Ovary (tissue), 7 donors: ENCODE measurements at regions not wholly inside any gene's neighbourhood (a gene's known extent, or its start where the extent isn't known, plus 50 kb on each side); places are given as distances from the start of the nearest gene placed in this dataset.

Experiments used
- DNase-seq, 5 donors: peaks; one replicate each; pipeline ENCODE4 v3.0.0-alpha.2; 2019 to 2020
- H3K27ac ChIP-seq, 2 donors: fragments of 200-600 bp; one replicate each; pipeline versions ENCODE4 v1.5.1 to v1.8.0; 2019 to 2022
- H3K27me3 ChIP-seq: fragments of 200-600 bp; one replicate; pipeline ENCODE4 v1.8.0; 2022
- H3K36me3 ChIP-seq: fragments of 200-600 bp; sonication (generic); one replicate; pipeline ENCODE4 v1.5.1; 2019
- H3K4me1 ChIP-seq: one replicate; pipeline ENCODE4 v1.8.1; 2013; ENCODE audit warnings: mild to moderate bottlenecking, moderate library complexity; ENCODE audit not compliant: insufficient read depth
- H3K4me3 ChIP-seq: fragments of 200-600 bp; sonication (generic); one replicate; pipeline ENCODE4 v1.5.1; 2017
- H3K9me3 ChIP-seq, 2 donors: fragments of 200-600 bp in 1 of 2; sonication (generic) in 1 of 2; one replicate each; pipeline versions ENCODE4 v1.5.1 to v1.8.1; 2013 to 2019; ENCODE audit warnings: mild to moderate bottlenecking in 1 of 2, moderate library complexity in 1 of 2
- EP300 ChIP-seq: sonication (generic); formaldehyde crosslinking; IDR thresholded peaks from one replicate; pipeline ENCODE4 v1.6.1; 2017; ENCODE audit warnings: antibody characterized with exemption
- POLR2A ChIP-seq: fragments of 450-650 bp; IDR thresholded peaks from one replicate; pipeline ENCODE4 v1.6.1; 2017; ENCODE audit warnings: antibody characterized with exemption, mild to moderate bottlenecking, moderate library complexity
- WGBS, 3 donors: extraction: QIAGEN DNeasy Blood & Tissue Kit in 1 of 3; methylation state at CpG; one replicate each; pipeline versions ENCODE4 v1.1.5 to v1.1.7; 2013 to 2017; 5-methylcytosine and 5-hydroxymethylcytosine counted together
- intact Hi-C, 4 donors: fragments of 100-400 bp; cut with DNase I; formaldehyde crosslinking; loops; one replicate each; pipeline versions ENCODE4 v1.11.0 to v1.15.1; 2022 to 2023
- TF ChIP-seq, protein P1 (sequence below), 3 donors: fragments of 450-650 bp in 2 of 3; fragments of 200-600 bp in 1 of 3; IDR thresholded peaks; one replicate each; pipeline versions ENCODE4 v1.5.1 to v1.8.0; 2016 to 2022; ENCODE audit warnings: antibody characterized with exemption in 3 of 3, mild to moderate bottlenecking in 1 of 3
- donor health status: DM: no; HTN: no; CAD: no; lungs with moderate emphysema.
- donor health status: DM: no; HTN: no; CAD: no.
- donor health status: Bipolar disorder and iron deficiency.
- donor health status: DM: no; HTN: no; CAD: no.
- donor health status: DM: yes; HTN: yes; CAD: no.

DNA sequence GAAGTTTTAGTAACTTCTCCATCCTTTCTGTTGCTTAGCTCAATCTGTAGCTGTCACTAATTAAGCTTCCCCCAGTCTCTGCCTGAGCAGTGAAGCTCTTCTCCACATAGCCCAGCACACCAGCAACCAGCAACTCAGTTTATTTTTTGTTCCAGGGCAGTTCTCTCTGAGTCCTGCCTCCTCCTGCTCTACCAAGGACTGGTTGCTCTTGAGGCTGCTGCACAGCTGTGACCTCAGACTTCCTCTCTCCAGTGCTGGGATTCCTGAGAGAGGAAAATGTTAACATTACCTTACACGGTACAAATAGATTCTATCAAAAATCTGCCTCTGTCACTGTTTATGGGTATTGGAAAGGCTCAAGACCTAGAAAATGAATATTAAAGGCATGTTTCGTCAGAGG lies 294.7 kb downstream of the OXSM start:
- Histone ChIP-seq H3K4me1 (no peaks in the 10 kb centered on the region), H3K27ac (no peak overlapping the region), H3K4me3 (no peak overlapping the region), H3K9me3 (no peaks in the 10 kb centered on the region), H3K36me3 (no peaks in the 10 kb centered on the region), H3K27me3 (no peaks in the 10 kb centered on the region)
- TF ChIP-seq POLR2A: no peak
- TF ChIP-seq EP300: no peak
- TF ChIP-seq, protein P1, sequence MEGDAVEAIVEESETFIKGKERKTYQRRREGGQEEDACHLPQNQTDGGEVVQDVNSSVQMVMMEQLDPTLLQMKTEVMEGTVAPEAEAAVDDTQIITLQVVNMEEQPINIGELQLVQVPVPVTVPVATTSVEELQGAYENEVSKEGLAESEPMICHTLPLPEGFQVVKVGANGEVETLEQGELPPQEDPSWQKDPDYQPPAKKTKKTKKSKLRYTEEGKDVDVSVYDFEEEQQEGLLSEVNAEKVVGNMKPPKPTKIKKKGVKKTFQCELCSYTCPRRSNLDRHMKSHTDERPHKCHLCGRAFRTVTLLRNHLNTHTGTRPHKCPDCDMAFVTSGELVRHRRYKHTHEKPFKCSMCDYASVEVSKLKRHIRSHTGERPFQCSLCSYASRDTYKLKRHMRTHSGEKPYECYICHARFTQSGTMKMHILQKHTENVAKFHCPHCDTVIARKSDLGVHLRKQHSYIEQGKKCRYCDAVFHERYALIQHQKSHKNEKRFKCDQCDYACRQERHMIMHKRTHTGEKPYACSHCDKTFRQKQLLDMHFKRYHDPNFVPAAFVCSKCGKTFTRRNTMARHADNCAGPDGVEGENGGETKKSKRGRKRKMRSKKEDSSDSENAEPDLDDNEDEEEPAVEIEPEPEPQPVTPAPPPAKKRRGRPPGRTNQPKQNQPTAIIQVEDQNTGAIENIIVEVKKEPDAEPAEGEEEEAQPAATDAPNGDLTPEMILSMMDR (IDR thresholded peaks at IDR 0.05): no peak
- DNase-seq: no peak
- intact Hi-C loops: no loop called here
- 40 to 54% (median 41%) methylated on average over 2 of the region's 2 CpGs for whole genome bisulfite sequencing, 3 donors

DNA sequence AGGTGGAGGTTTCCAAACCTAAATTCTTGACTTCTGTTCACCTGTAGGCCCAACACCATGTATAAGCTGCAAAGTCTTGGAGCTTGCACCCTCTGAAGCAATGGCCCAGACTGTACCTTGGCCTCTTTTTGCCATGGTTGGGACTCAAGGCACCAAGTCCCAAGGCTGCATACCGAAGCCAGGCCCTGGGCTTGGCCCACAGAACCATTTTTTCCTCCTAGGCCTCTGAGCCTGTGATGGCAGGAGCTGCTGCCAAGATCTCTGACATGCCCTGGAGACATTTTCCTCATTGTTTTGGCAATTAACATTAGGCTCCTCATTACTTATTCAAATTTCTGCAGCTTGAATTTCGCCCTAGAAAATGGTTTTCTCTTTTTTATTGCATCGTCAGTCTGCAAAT lies 297.9 kb downstream of the OXSM start:
- Histone ChIP-seq H3K27ac (no peak overlapping the region), H3K9me3 (no peaks in the 10 kb centered on the region), H3K36me3 (no peaks in the 10 kb centered on the region), H3K4me1 (no peaks in the 10 kb centered on the region), H3K4me3 (no peak overlapping the region), H3K27me3 (no peaks in the 10 kb centered on the region)
- WGBS, 3 donors: 82 to 88% (median 82%) methylated on average over 3 of the region's 3 CpGs
- TF ChIP-seq, protein P1 (IDR thresholded peaks at IDR 0.05): no peak
- TF ChIP-seq EP300 (no peak), POLR2A (no peak)
- intact Hi-C loops: no loop called here
- no peak for DNase-seq

DNA sequence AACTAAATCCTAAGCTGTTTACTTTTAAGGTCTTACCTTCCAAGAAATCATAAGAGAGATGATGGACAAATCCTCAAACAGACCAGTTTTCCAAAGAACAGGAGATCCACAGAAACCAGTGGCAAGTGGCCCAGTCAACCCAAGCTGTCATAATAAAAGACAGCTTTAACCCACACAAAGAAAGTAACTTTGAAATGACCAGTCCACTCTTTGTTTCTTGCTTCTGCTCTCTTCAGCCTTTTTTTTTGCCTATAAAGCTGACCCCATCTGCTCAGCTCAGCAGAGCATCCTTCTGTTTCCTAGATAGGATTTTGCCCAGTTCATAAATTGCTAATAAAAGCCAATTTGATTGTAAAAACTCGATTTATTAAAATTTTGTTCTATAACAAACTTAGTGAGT lies 299.4 kb downstream of the OXSM start:
- WGBS, 3 donors: 46 to 67% (median 59%) methylated on average over 1 of the region's 1 CpG
- intact Hi-C loops: no loop called here
- Histone ChIP-seq H3K27ac (no peak overlapping the region), H3K36me3 (no peaks in the 10 kb centered on the region), H3K9me3 (no peaks in the 10 kb centered on the region), H3K27me3 (no peaks in the 10 kb centered on the region), H3K4me1 (no peaks in the 10 kb centered on the region), H3K4me3 (no peak overlapping the region)
- TF ChIP-seq EP300 (no peak), POLR2A (no peak)
- TF ChIP-seq, protein P1 (IDR thresholded peaks at IDR 0.05): no peak
- no peak for DNase-seq

DNA sequence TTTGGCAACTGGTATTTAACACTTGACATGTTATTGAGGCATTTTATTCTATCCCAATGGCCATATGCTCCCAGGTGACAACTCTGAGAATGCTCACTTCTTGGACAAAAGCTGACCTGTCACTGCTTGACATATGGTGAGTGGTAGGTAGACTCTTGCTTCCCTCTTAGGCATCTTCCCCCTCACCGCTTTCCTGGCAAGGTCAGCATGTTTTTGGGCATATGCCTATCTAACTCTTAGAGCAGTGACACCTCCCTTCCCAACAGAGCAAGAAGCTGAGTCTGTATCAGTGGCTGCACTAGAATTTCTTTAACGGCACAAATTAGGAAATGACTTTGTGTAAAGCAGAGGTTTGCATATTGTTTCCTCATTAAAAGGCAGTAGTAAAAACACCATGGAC lies 300.7 kb downstream of the OXSM start:
- TF ChIP-seq POLR2A (no peak), EP300 (no peak)
- TF ChIP-seq, protein P1 (IDR thresholded peaks at IDR 0.05): no peak
- Histone ChIP-seq H3K27ac (no peak overlapping the region), H3K36me3 (no peaks in the 10 kb centered on the region), H3K9me3 (no peaks in the 10 kb centered on the region), H3K4me1 (no peaks in the 10 kb centered on the region), H3K4me3 (no peak overlapping the region), H3K27me3 (no peaks in the 10 kb centered on the region)
- intact Hi-C loops: no loop called here
- no peak for DNase-seq
- 40 to 65% (median 41%) methylated on average over 2 of the region's 2 CpGs for WGBS, 3 donors

DNA sequence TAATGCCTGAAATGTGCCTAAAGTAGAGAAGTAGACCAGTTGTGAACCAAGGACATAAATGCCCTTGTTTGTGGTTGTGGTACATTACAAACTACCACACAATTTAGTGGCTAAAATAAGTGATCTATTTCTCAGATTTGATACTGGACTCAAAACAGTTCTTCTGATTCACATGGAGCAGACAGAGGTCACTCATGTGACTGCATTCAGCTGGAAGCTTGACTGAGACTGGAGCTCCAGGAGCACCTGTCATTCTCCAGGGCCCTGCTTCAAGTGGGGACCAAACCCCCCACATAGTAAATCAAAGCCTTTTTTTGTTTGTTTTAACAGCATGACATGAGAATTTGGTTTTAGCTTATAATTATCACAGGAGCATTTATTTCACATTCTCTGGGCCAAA lies 301.2 kb downstream of the OXSM start:
- H3K9me3 ChIP-seq: no peaks in the 10 kb centered on the region
- H3K27ac ChIP-seq: no peak overlapping the region
- H3K4me1 ChIP-seq: no peaks in the 10 kb centered on the region
- TF ChIP-seq POLR2A: no peak
- no peak for TF ChIP-seq EP300
- TF ChIP-seq, protein P1 (IDR thresholded peaks at IDR 0.05): no peak
- H3K4me3 ChIP-seq: no peak overlapping the region
- no peak for DNase-seq
- intact Hi-C loops: no loop called here
- H3K36me3 ChIP-seq: no peaks in the 10 kb centered on the region
- H3K27me3 ChIP-seq: no peaks in the 10 kb centered on the region
